Sciatic nerve (tissue), 2 donors: ENCODE measurements at regions not wholly inside any gene's neighbourhood (a gene's known extent, or its start where the extent isn't known, plus 50 kb on each side); places are given as distances from the start of the nearest gene placed in this dataset.

ENCODE experiments used
- ATAC-seq: fragments of 200-7000 bp; cut with Tn5 transposase; one replicate; pipeline ENCODE4 v1.9.1; 2020; ENCODE audit warnings: mild to moderate bottlenecking, moderate library complexity
- DNase-seq: peaks from one replicate; pipeline ENCODE4 v3.0.0-alpha.2; 2020; ENCODE audit warnings: low spot score
- intact Hi-C: fragments of 100-400 bp; cut with DNase I; formaldehyde crosslinking; loops from one replicate; pipeline ENCODE4 v1.14.2; 2022
- donor health status: DM: no; HTN: no; CAD: no.
- donor health status: DM: no; HTN: no; CAD: no.

- DNase-seq, result no peak
- no peak for ATAC-seq
- intact Hi-C loops, result no loop called here
Observed at GRCh38 chr16:9469512-9469911, 378.1 kb downstream of the HAPSTR1 start.

- intact Hi-C loops, result no loop called here
- ATAC-seq, result no peak
- no peak for DNase-seq
Observed at GRCh38 chr16:9476744-9477143, 385.3 kb downstream of the HAPSTR1 start.

GRCh38 chr16:9479008-9479407 lies 387.6 kb downstream of the HAPSTR1 start:
- no peak for ATAC-seq
- intact Hi-C loops, result no loop called here
- no peak for DNase-seq

GRCh38 chr16:9480503-9480902 lies 389.1 kb downstream of the HAPSTR1 start:
- DNase-seq (no peak), ATAC-seq (no peak)
- intact Hi-C loops, result no loop called here

GRCh38 chr16:9481747-9482730 lies 390.6 kb downstream of the HAPSTR1 start:
- ATAC-seq (no peak), DNase-seq (no peak)
- intact Hi-C loops, result no loop called here

- DNase-seq (no peak), ATAC-seq (no peak)
- intact Hi-C loops, result no loop called here
Observed at GRCh38 chr16:9484426-9484825, 393.0 kb downstream of the HAPSTR1 start.

- no peak for ATAC-seq
- intact Hi-C loops, result no loop called here
- no peak for DNase-seq
Observed at GRCh38 chr16:9484881-9485280, 393.4 kb downstream of the HAPSTR1 start.

- intact Hi-C loops, result no loop called here
- DNase-seq (no peak), ATAC-seq (no peak)
Observed at GRCh38 chr16:9489835-9490467, 398.5 kb downstream of the HAPSTR1 start.

- no peak for ATAC-seq
- no peak for DNase-seq
- intact Hi-C loops, result no loop called here
Observed at GRCh38 chr16:9495824-9496223, 404.4 kb downstream of the HAPSTR1 start.

GRCh38 chr16:9497750-9498149 lies 406.3 kb downstream of the HAPSTR1 start:
- intact Hi-C loops, result no loop called here

GRCh38 chr16:9499941-9500593 lies 408.6 kb downstream of the HAPSTR1 start:
- intact Hi-C loops, result no loop called here
- DNase-seq, result no peak
- ATAC-seq, result no peak

More at GRCh38 chr16:9497750-9498149, 406.3 kb downstream of the HAPSTR1 start:
- DNase-seq (no peak), ATAC-seq (no peak)

GRCh38 chr16:9500872-9501271 lies 409.4 kb downstream of the HAPSTR1 start:
- intact Hi-C loops, result no loop called here
- ATAC-seq (no peak), DNase-seq (no peak)

- no peak for ATAC-seq
- intact Hi-C loops, result no loop called here
- no peak for DNase-seq
Observed at GRCh38 chr16:9503251-9503984, 412.0 kb downstream of the HAPSTR1 start.

- ATAC-seq (no peak), DNase-seq (no peak)
- intact Hi-C loops, result no loop called here
Observed at GRCh38 chr16:9508328-9508936, 417.0 kb downstream of the HAPSTR1 start.

- no peak for ATAC-seq
- no peak for DNase-seq
- intact Hi-C loops, result no loop called here
Observed at GRCh38 chr16:9509663-9510062, 418.2 kb downstream of the HAPSTR1 start.

- DNase-seq (no peak), ATAC-seq (no peak)
Observed at GRCh38 chr16:9511389-9511788, 419.9 kb downstream of the HAPSTR1 start.

GRCh38 chr16:9516444-9516843 lies 425.0 kb downstream of the HAPSTR1 start:
- DNase-seq (no peak), ATAC-seq (no peak)
- intact Hi-C loops, result no loop called here

More at GRCh38 chr16:9511389-9511788, 419.9 kb downstream of the HAPSTR1 start:
- intact Hi-C loops, result no loop called here

GRCh38 chr16:9518051-9518450 lies 426.6 kb downstream of the HAPSTR1 start:
- intact Hi-C loops, result no loop called here
- no peak for DNase-seq
- ATAC-seq, result no peak

- no peak for ATAC-seq
- intact Hi-C loops, result no loop called here
- DNase-seq, result no peak
Observed at GRCh38 chr16:9518581-9518980, 427.1 kb downstream of the HAPSTR1 start.
